HCT116 (cell line): ENCODE measurements at regions not wholly inside any gene's neighbourhood (a gene's known extent, or its start where the extent isn't known, plus 50 kb on each side); places are given as distances from the start of the nearest gene placed in this dataset.

Experiments
- ATAC-seq: fragments of 200-7000 bp; cut with Tn5 transposase; 2 replicates; pipeline ENCODE4 v1.9.1; 2020; ENCODE audit warnings: mild to moderate bottlenecking, moderate library complexity
- BruUV-seq: library from RNA; stranded (reverse); fragments of 400-500 nt; replicated peaks from 2 replicates; lab custom pipeline; 2021; lab: Mats Ljungman, UMichigan
- CTCF ChIA-PET: fragments of 300-600 bp; sonication (Branson Sonifier 250); formaldehyde crosslinking; loops from one replicate; lab custom pipeline; 2021; ENCODE audit warnings: antibody characterized with exemption; lab: Charles Lee
- POLR2A ChIA-PET: fragments of 300-600, 350-600 bp; sonication (Branson Sonifier 250); formaldehyde crosslinking; loops from one replicate; lab custom pipeline; 2021; ENCODE audit warnings: antibody characterized with exemption; lab: Charles Lee
- RAD21 ChIA-PET, 2 experiments: fragments of 300-600 bp; sonication (Branson Sonifier 250); formaldehyde crosslinking; loops; one replicate each; lab custom pipeline; 2023; ENCODE audit warnings: low total read pairs in 2 of 2; ENCODE audit not compliant: uncharacterized antibody in 2 of 2, unreplicated experiment in 2 of 2, low non-redundant PET in 1 of 2; lab: Charles Lee
- DNase-seq: peaks from one replicate; pipeline ENCODE4 v3.0.0-alpha.2; 2010; ENCODE audit warnings: low read depth, low spot score
- H2AFZ ChIP-seq: fragments of 200-600 bp; shearing (Covaris generic), sonication (generic); 2 replicates; pipeline ENCODE4 v1.6.1; 2017; ENCODE audit warnings: low read depth, mixed run types, mixed read lengths, antibody characterized with exemption, low read length; ENCODE audit not compliant: poor library complexity, severe bottlenecking
- H3K27ac ChIP-seq: 2 replicates; pipeline ENCODE4 v1.5.1; 2012; ENCODE audit warnings: low read depth, low read length
- H3K27me3 ChIP-seq: fragments of 200-600 bp; sonication (generic); 2 replicates; pipeline ENCODE4 v1.6.1; 2016; ENCODE audit warnings: mixed run types, low read length, mixed read lengths; ENCODE audit not compliant: insufficient read depth
- H3K36me3 ChIP-seq, 2 experiments: fragments of 200-500 bp in 1 of 2; fragments of 200-600 bp in 1 of 2; sonication (Bioruptor generic) in 1 of 2; sonication (generic) in 1 of 2; 2 replicates each; pipeline versions ENCODE4 v1.5.1 to v1.6.1; 2014 to 2016; ENCODE audit warnings: low read length in 2 of 2, inconsistent platforms in 1 of 2, mixed read lengths in 1 of 2, mixed run types in 1 of 2; ENCODE audit not compliant: insufficient read depth in 2 of 2, control insufficient read depth in 1 of 2
- H3K4me1 ChIP-seq, 2 experiments: fragments of 200-600 bp in 1 of 2; sonication (generic) in 1 of 2; 2 replicates each; pipeline versions ENCODE4 v1.5.1 to v1.6.1; 2012 to 2017; ENCODE audit warnings: low read length in 2 of 2, inconsistent platforms in 1 of 2, mild to moderate bottlenecking in 1 of 2, mixed read lengths in 1 of 2, mixed run types in 1 of 2, moderate library complexity in 1 of 2; ENCODE audit not compliant: insufficient read depth in 2 of 2, control insufficient read depth in 1 of 2
- H3K4me2 ChIP-seq: fragments of 200-600 bp; sonication (generic); 2 replicates; pipeline ENCODE4 v1.6.1; 2017; ENCODE audit warnings: mixed run types, low read length, mixed read lengths
- H3K4me3 ChIP-seq, 2 experiments: fragments of 200-600 bp in 1 of 2; sonication (generic) in 1 of 2; replicated peaks in 1 of 2; 2 replicates each; pipeline ENCODE4 v1.5.1; 2011 to 2016; ENCODE audit warnings: low read length in 2 of 2, control low read depth in 1 of 2, low read depth in 1 of 2, mild to moderate bottlenecking in 1 of 2, mixed read lengths in 1 of 2, mixed run types in 1 of 2
- H3K79me2 ChIP-seq: fragments of 200-600 bp; sonication (generic); 2 replicates; pipeline ENCODE4 v1.6.1; 2017; ENCODE audit warnings: mild to moderate bottlenecking, mixed run types, low read length, moderate library complexity, mixed read lengths; ENCODE audit not compliant: insufficient read depth
- H3K9ac ChIP-seq: fragments of 200-600 bp; sonication (generic); 2 replicates; pipeline ENCODE4 v1.6.1; 2016; ENCODE audit warnings: low read length, mixed read lengths
- H3K9me2 ChIP-seq: fragments of 200-600 bp; sonication (generic), shearing (Covaris generic); 2 replicates; pipeline ENCODE4 v1.6.1; 2017; ENCODE audit warnings: mixed run types, mild to moderate bottlenecking, moderate library complexity; ENCODE audit not compliant: insufficient read depth
- H3K9me3 ChIP-seq, 2 experiments: fragments of 200-500 bp in 1 of 2; fragments of 200-600 bp in 1 of 2; sonication (Bioruptor generic) in 1 of 2; sonication (generic) in 1 of 2; 2 replicates each; pipeline ENCODE4 v1.6.1; 2014 to 2017; ENCODE audit warnings: low read length in 2 of 2, mixed read lengths in 2 of 2, inconsistent platforms in 1 of 2, low read depth in 1 of 2, mild to moderate bottlenecking in 1 of 2, mixed run types in 1 of 2, moderate library complexity in 1 of 2; ENCODE audit not compliant: control insufficient read depth in 1 of 2, insufficient read depth in 1 of 2
- H4K20me1 ChIP-seq: fragments of 200-600 bp; sonication (generic), shearing (Covaris generic); 2 replicates; pipeline ENCODE4 v1.6.1; 2017; ENCODE audit warnings: mixed run types, mild to moderate bottlenecking, moderate library complexity; ENCODE audit not compliant: insufficient read depth
- CBX3 ChIP-seq: IDR thresholded peaks from 2 replicates; pipeline ENCODE4 v1.6.1; 2012; ENCODE audit warnings: low read depth
- CEBPB ChIP-seq: IDR thresholded peaks from 2 replicates; pipeline ENCODE4 v1.6.1; 2012; ENCODE audit warnings: low read depth
- MAX ChIP-seq: IDR thresholded peaks from 2 replicates; pipeline ENCODE4 v1.6.1; 2012
- POLR2A ChIP-seq: IDR thresholded peaks from 2 replicates; pipeline ENCODE4 v1.7.0; 2011; ENCODE audit warnings: borderline replicate concordance; ENCODE audit not compliant: insufficient read depth, insufficient read length; ENCODE audit errors: extremely low read depth
- SRF ChIP-seq: IDR thresholded peaks from 2 replicates; pipeline ENCODE4 v1.6.1; 2012; ENCODE audit warnings: low read depth
- ZFX ChIP-seq: fragments of 450-650 bp; IDR thresholded peaks from 2 replicates; pipeline ENCODE4 v1.6.1; 2017
- ZNF274 ChIP-seq: fragments of 200-500 bp; sonication (Bioruptor generic); IDR thresholded peaks from 2 replicates; pipeline ENCODE4 v1.6.1; 2014; ENCODE audit warnings: mild to moderate bottlenecking, low read depth, low read length, inconsistent platforms
- intact Hi-C: fragments of 100-400 bp; cut with micrococcal nuclease; formaldehyde crosslinking; loops from 2 replicates; pipeline ENCODE4 v1.10.0; 2022
- TF ChIP-seq, protein P1 (sequence below): IDR thresholded peaks from 2 replicates; pipeline ENCODE4 v1.6.1; 2012; ENCODE audit warnings: low read depth
- TF ChIP-seq, protein P2 (sequence below): IDR thresholded peaks from 2 replicates; pipeline ENCODE4 v1.6.1; 2011; ENCODE audit warnings: mild to moderate bottlenecking, low read length, moderate library complexity; ENCODE audit not compliant: insufficient replicate concordance; ENCODE audit errors: extremely low read depth

- TF ChIP-seq, protein P1, sequence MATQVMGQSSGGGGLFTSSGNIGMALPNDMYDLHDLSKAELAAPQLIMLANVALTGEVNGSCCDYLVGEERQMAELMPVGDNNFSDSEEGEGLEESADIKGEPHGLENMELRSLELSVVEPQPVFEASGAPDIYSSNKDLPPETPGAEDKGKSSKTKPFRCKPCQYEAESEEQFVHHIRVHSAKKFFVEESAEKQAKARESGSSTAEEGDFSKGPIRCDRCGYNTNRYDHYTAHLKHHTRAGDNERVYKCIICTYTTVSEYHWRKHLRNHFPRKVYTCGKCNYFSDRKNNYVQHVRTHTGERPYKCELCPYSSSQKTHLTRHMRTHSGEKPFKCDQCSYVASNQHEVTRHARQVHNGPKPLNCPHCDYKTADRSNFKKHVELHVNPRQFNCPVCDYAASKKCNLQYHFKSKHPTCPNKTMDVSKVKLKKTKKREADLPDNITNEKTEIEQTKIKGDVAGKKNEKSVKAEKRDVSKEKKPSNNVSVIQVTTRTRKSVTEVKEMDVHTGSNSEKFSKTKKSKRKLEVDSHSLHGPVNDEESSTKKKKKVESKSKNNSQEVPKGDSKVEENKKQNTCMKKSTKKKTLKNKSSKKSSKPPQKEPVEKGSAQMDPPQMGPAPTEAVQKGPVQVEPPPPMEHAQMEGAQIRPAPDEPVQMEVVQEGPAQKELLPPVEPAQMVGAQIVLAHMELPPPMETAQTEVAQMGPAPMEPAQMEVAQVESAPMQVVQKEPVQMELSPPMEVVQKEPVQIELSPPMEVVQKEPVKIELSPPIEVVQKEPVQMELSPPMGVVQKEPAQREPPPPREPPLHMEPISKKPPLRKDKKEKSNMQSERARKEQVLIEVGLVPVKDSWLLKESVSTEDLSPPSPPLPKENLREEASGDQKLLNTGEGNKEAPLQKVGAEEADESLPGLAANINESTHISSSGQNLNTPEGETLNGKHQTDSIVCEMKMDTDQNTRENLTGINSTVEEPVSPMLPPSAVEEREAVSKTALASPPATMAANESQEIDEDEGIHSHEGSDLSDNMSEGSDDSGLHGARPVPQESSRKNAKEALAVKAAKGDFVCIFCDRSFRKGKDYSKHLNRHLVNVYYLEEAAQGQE: no peak
- no peak for TF ChIP-seq CBX3
- TF ChIP-seq ZNF274: no peak
- TF ChIP-seq CEBPB: no peak
- TF ChIP-seq, protein P2, sequence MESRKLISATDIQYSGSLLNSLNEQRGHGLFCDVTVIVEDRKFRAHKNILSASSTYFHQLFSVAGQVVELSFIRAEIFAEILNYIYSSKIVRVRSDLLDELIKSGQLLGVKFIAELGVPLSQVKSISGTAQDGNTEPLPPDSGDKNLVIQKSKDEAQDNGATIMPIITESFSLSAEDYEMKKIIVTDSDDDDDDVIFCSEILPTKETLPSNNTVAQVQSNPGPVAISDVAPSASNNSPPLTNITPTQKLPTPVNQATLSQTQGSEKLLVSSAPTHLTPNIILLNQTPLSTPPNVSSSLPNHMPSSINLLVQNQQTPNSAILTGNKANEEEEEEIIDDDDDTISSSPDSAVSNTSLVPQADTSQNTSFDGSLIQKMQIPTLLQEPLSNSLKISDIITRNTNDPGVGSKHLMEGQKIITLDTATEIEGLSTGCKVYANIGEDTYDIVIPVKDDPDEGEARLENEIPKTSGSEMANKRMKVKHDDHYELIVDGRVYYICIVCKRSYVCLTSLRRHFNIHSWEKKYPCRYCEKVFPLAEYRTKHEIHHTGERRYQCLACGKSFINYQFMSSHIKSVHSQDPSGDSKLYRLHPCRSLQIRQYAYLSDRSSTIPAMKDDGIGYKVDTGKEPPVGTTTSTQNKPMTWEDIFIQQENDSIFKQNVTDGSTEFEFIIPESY: no peak
- TF ChIP-seq SRF: no peak
- TF ChIP-seq MAX: no peak
- TF ChIP-seq, all 23 proteins: peak for 0
Observed at GRCh38 chr6:85995339-85996033, 352.8 kb upstream of the SYNCRIP start (continued).

- POLR2A ChIA-PET: no interaction called here
- H3K79me2 ChIP-seq: no peaks in the 10 kb centered on the region
- no peaks in the 10 kb centered on the region for H3K36me3 ChIP-seq
- BruUV-seq: no TSS peak
- no peaks in the 10 kb centered on the region for H3K4me1 ChIP-seq
- no peaks in the 10 kb centered on the region for H3K27me3 ChIP-seq
- no peak overlapping the region for H3K9ac ChIP-seq
- CTCF ChIA-PET: no interaction called here
- no peak for TF ChIP-seq ZFX
- no peak for TF ChIP-seq POLR2A
- no peak for TF ChIP-seq ZNF274
- intact Hi-C loops: no loop called here
- ATAC-seq (no peak), DNase-seq (no peak)
- H4K20me1 ChIP-seq: no peaks in the 10 kb centered on the region
- H3K9me3 ChIP-seq: no peaks in the 10 kb centered on the region
- H3K4me3 ChIP-seq: no peak overlapping the region
- H2AFZ ChIP-seq: no peak overlapping the region
- RAD21 ChIA-PET: no interaction called here
- no peaks in the 10 kb centered on the region for H3K9me2 ChIP-seq
- H3K4me2 ChIP-seq: no peak overlapping the region
- no peak overlapping the region for H3K27ac ChIP-seq
Observed at GRCh38 chr6:85986681-85987080, 344.0 kb upstream of the SYNCRIP start.
